Pancreas (tissue), 10 donors: ENCODE measurements at regions not wholly inside any gene's neighbourhood (a gene's known extent, or its start where the extent isn't known, plus 50 kb on each side); places are given as distances from the start of the nearest gene placed in this dataset.

Source experiments
- ATAC-seq, 4 donors: fragments of 200-7000 bp; cut with Tn5 transposase; one replicate each; pipeline versions ENCODE4 v1.8.0 to v1.9.1; 2020; ENCODE audit warnings: mild to moderate bottlenecking in 4 of 4, moderate library complexity in 4 of 4
- DNase-seq, 6 donors: peaks; one replicate each; pipeline ENCODE4 v3.0.0-alpha.2; 2020
- FAIRE-seq: peaks from 2 replicates; lab custom pipeline; 2012; peaks lifted over from hg19 to GRCh38; lab: Jason Lieb, UNC
- H3K27ac ChIP-seq, 4 donors: fragments of 200-600 bp; sonication (generic); 1 replicate in 3 of 4; 2 replicates in 1 of 4; pipeline versions ENCODE4 v1.5.0 to v1.8.0; 2020
- H3K27me3 ChIP-seq, 4 donors: fragments of 200-600 bp; one replicate each; pipeline ENCODE4 v1.8.0; 2021
- H3K36me3 ChIP-seq, 3 donors: fragments of 200-600 bp; sonication (generic) in 1 of 3; one replicate each; pipeline versions ENCODE4 v1.5.0 to v1.8.0; 2020 to 2021
- H3K4me1 ChIP-seq, 3 donors: fragments of 200-600 bp; one replicate each; pipeline ENCODE4 v1.8.0; 2021
- H3K4me3 ChIP-seq, 4 donors: fragments of 200-600 bp; sonication (generic) in 2 of 4; one replicate each; pipeline versions ENCODE4 v1.5.0 to v1.8.0; 2020 to 2021
- H3K9me3 ChIP-seq, 4 donors: fragments of 200-600 bp; one replicate each; pipeline ENCODE4 v1.8.0; 2021
- WGBS, 2 donors: extraction: QIAGEN DNeasy Blood & Tissue Kit; methylation state at CpG; one replicate each; pipeline ENCODE4 v1.1.7; 2013; 5-methylcytosine and 5-hydroxymethylcytosine counted together
- intact Hi-C, 3 donors: fragments of 100-400 bp; cut with DNase I; formaldehyde crosslinking; loops; one replicate each; pipeline versions ENCODE4 v1.11.1 to v1.14.2; 2022
- TF ChIP-seq, protein P1 (sequence below), 4 donors: fragments of 200-600 bp; sonication (generic) in 3 of 4; IDR thresholded peaks; one replicate each; pipeline versions ENCODE4 v1.5.0 to v1.8.0; 2021; ENCODE audit warnings: antibody characterized with exemption in 4 of 4
- donor health status: healthy with polysubstance abuse.
- donor health status: DM: no; HTN: no; CAD: no; lungs with moderate emphysema.
- donor health status: DM: no; HTN: no; CAD: no.
- donor health status: control.
- donor health status: control.
- donor health status: Bipolar disorder and iron deficiency.
- donor health status: DM: yes; HTN: yes; CAD: no.
- donor health status: DM: no; HTN: no; CAD: no.
- donor health status: DM: no; HTN: no; CAD: no.
- donor health status: DM: yes; HTN: yes; CAD: no.

DNA sequence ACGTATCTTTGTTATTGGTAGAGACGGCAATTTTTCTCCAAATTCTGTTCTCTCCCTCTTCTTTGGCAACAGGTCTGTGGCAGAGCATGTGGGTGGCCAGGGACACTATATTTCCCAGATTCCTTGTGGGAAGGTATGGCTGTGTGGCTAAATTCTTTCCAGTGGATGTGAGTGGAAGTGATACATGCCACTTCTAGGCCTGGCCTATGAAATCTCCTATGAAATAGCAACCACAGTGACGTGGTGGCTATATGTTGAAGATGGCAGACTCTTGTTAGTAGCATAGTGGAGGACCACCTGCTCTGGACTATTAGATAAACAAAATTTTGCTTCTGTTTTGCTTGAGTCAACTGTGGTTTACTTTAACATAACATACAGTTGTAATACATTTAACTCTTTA, 243.3 kb downstream of the IL20RB start:
- no peak for ATAC-seq
- WGBS, 2 donors, result 86 to 87% methylated on average over 3 of the region's 3 CpGs
- DNase-seq, result no peak
- no peak for FAIRE-seq
- no peak overlapping the region for H3K4me3 ChIP-seq
- no peaks in the 10 kb centered on the region for H3K27me3 ChIP-seq
- no peaks in the 10 kb centered on the region for H3K4me1 ChIP-seq
- intact Hi-C loops, result no loop called here
- H3K27ac ChIP-seq, result no peak overlapping the region
- TF ChIP-seq, protein P1, sequence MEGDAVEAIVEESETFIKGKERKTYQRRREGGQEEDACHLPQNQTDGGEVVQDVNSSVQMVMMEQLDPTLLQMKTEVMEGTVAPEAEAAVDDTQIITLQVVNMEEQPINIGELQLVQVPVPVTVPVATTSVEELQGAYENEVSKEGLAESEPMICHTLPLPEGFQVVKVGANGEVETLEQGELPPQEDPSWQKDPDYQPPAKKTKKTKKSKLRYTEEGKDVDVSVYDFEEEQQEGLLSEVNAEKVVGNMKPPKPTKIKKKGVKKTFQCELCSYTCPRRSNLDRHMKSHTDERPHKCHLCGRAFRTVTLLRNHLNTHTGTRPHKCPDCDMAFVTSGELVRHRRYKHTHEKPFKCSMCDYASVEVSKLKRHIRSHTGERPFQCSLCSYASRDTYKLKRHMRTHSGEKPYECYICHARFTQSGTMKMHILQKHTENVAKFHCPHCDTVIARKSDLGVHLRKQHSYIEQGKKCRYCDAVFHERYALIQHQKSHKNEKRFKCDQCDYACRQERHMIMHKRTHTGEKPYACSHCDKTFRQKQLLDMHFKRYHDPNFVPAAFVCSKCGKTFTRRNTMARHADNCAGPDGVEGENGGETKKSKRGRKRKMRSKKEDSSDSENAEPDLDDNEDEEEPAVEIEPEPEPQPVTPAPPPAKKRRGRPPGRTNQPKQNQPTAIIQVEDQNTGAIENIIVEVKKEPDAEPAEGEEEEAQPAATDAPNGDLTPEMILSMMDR (IDR thresholded peaks at IDR 0.05), result no peak
- H3K9me3 ChIP-seq, result no peaks in the 10 kb centered on the region
- no peaks in the 10 kb centered on the region for H3K36me3 ChIP-seq

GRCh38 chr3:137202941-137203340, 245.2 kb downstream of the IL20RB start:
- Histone ChIP-seq H3K36me3 (no peaks in the 10 kb centered on the region), H3K4me3 (no peak overlapping the region), H3K4me1 (no peaks in the 10 kb centered on the region), H3K27me3 (no peaks in the 10 kb centered on the region), H3K27ac (no peak overlapping the region), H3K9me3 (no peaks in the 10 kb centered on the region)
- intact Hi-C loops, result no loop called here
- ATAC-seq (no peak), DNase-seq (no peak), FAIRE-seq (no peak)
- 59 to 60% methylated on average over 5 of the region's 5 CpGs for WGBS, 2 donors
- TF ChIP-seq, protein P1 (IDR thresholded peaks at IDR 0.05), result no peak

GRCh38 chr3:137204409-137204808, 246.6 kb downstream of the IL20RB start:
- Histone ChIP-seq H3K4me3 (no peak overlapping the region), H3K4me1 (no peaks in the 10 kb centered on the region), H3K36me3 (no peaks in the 10 kb centered on the region), H3K27me3 (peaks cover 0 to 3% (median 0%) of the 10 kb centered on the region in 4 donors), H3K9me3 (no peaks in the 10 kb centered on the region), H3K27ac (no peak overlapping the region)
- TF ChIP-seq, protein P1 (IDR thresholded peaks at IDR 0.05), result no peak
- ATAC-seq (peak in 3 of 4 donors; percentile 22 to 46 (median 24)), FAIRE-seq (no peak), DNase-seq (no peak)
- 57 to 62% methylated on average over 3 of the region's 3 CpGs for WGBS, 2 donors
- intact Hi-C loops, result no loop called here

GRCh38 chr3:137205394-137206045, 247.7 kb downstream of the IL20RB start:
- no peak overlapping the region for H3K4me3 ChIP-seq
- H3K9me3 ChIP-seq, result no peaks in the 10 kb centered on the region
- no peaks in the 10 kb centered on the region for H3K4me1 ChIP-seq
- ATAC-seq, result peak in 3 of 4 donors; percentile 19 to 55 (median 45)
- H3K36me3 ChIP-seq, result no peaks in the 10 kb centered on the region
- H3K27ac ChIP-seq, result no peak overlapping the region
- DNase-seq, result no peak
- H3K27me3 ChIP-seq, result peaks cover 0 to 3% (median 0%) of the 10 kb centered on the region in 4 donors
- intact Hi-C loops, result no loop called here
- 10 to 14% methylated on average over 5 of the region's 5 CpGs for whole genome bisulfite sequencing, 2 donors
- TF ChIP-seq, protein P1 (IDR thresholded peaks at IDR 0.05), result no peak
- FAIRE-seq, result no peak

- intact Hi-C loops, result no loop called here
- Histone ChIP-seq H3K27ac (no peak overlapping the region), H3K9me3 (no peaks in the 10 kb centered on the region), H3K27me3 (peaks cover 0 to 3% (median 0%) of the 10 kb centered on the region in 4 donors), H3K4me3 (no peak overlapping the region), H3K4me1 (no peaks in the 10 kb centered on the region), H3K36me3 (no peaks in the 10 kb centered on the region)
- FAIRE-seq (no peak), DNase-seq (no peak), ATAC-seq (no peak)
- whole genome bisulfite sequencing, 2 donors, result 72 to 96% methylated on average over 1 of the region's 1 CpG
- TF ChIP-seq, protein P1 (IDR thresholded peaks at IDR 0.05), result no peak
Measured at GRCh38 chr3:137207616-137208015, 249.8 kb downstream of the IL20RB start.
